WTC11 (cell line): ENCODE measurements at regions not wholly inside any gene's neighbourhood (a gene's known extent, or its start where the extent isn't known, plus 50 kb on each side); places are given as distances from the start of the nearest gene placed in this dataset.

Experiments used
- ATAC-seq: fragments of 200-7000 bp; cut with Tn5 transposase; 2 replicates; pipeline ENCODE4 v1.10.0; 2021; ENCODE audit warnings: mild to moderate bottlenecking, moderate library complexity
- CTCF ChIA-PET: fragments of 300-600 bp; sonication (Branson Sonifier 250); formaldehyde crosslinking; loops from one replicate; lab custom pipeline; 2021; ENCODE audit warnings: antibody characterized with exemption; lab: Charles Lee
- POLR2A ChIA-PET: fragments of 350-600 bp; sonication (Branson Sonifier 250); formaldehyde crosslinking; loops from one replicate; lab custom pipeline; 2021; ENCODE audit warnings: antibody characterized with exemption; lab: Charles Lee
- DNase-seq: peaks from one replicate; pipeline ENCODE4 v3.0.0; 2021; ENCODE audit warnings: low spot score
- H3K27ac Mint-ChIP-seq: 2 replicates; pipeline ENCODE4 v1.8.0; 2021; ENCODE audit warnings: mixed read lengths
- H3K27me3 Mint-ChIP-seq: 2 replicates; pipeline ENCODE4 v1.8.0; 2021; ENCODE audit warnings: low read depth, mild to moderate bottlenecking, moderate library complexity, mixed read lengths
- H3K36me3 Mint-ChIP-seq: 2 replicates; pipeline ENCODE4 v1.8.0; 2021; ENCODE audit warnings: mixed read lengths
- H3K4me1 Mint-ChIP-seq: 2 replicates; pipeline ENCODE4 v1.8.0; 2022; ENCODE audit warnings: mixed read lengths
- H3K4me3 Mint-ChIP-seq: 2 replicates; pipeline ENCODE4 v1.8.0; 2021; ENCODE audit warnings: mild to moderate bottlenecking, moderate library complexity, mixed read lengths
- H3K9me3 Mint-ChIP-seq: 2 replicates; pipeline ENCODE4 v1.8.0; 2021; ENCODE audit warnings: mixed read lengths
- ATF1 ChIP-seq: sonication (generic); formaldehyde crosslinking; IDR thresholded peaks from 2 replicates; pipeline ENCODE4 v1.8.1; 2023; ENCODE audit warnings: mild to moderate bottlenecking, moderate library complexity, missing genetic modification reagents
- CREB1 ChIP-seq: sonication (generic); formaldehyde crosslinking; IDR thresholded peaks from 2 replicates; pipeline ENCODE4 v1.8.0; 2023; ENCODE audit warnings: mild to moderate bottlenecking, missing genetic modification reagents
- FOXJ3 ChIP-seq: sonication (generic); formaldehyde crosslinking; IDR thresholded peaks from 2 replicates; pipeline ENCODE4 v1.9.0; 2021; ENCODE audit warnings: missing genetic modification reagents, mild to moderate bottlenecking, borderline replicate concordance
- FOXK1 ChIP-seq: sonication (generic); formaldehyde crosslinking; IDR thresholded peaks from 2 replicates; pipeline ENCODE4 v1.8.0; 2022; ENCODE audit warnings: mild to moderate bottlenecking, moderate library complexity, missing genetic modification reagents
- IRF2 ChIP-seq: sonication (generic); formaldehyde crosslinking; IDR thresholded peaks from 2 replicates; pipeline ENCODE4 v1.8.0; 2022; ENCODE audit warnings: low read depth, missing genetic modification reagents, borderline replicate concordance
- KAT7 ChIP-seq: sonication (generic); formaldehyde crosslinking; IDR thresholded peaks from 2 replicates; pipeline ENCODE4 v1.8.1; 2023; ENCODE audit warnings: missing genetic modification reagents, mild to moderate bottlenecking, borderline replicate concordance
- NFE2L1 ChIP-seq: sonication (generic); formaldehyde crosslinking; IDR thresholded peaks from 2 replicates; pipeline ENCODE4 v1.8.1; 2023; ENCODE audit warnings: missing genetic modification reagents
- RELA ChIP-seq: sonication (generic); formaldehyde crosslinking; IDR thresholded peaks from 2 replicates; pipeline ENCODE4 v1.8.1; 2022; ENCODE audit warnings: missing genetic modification reagents, mild to moderate bottlenecking, borderline replicate concordance
- TCF7 ChIP-seq: sonication (generic); formaldehyde crosslinking; IDR thresholded peaks from 2 replicates; pipeline ENCODE4 v1.8.0; 2022; ENCODE audit warnings: mild to moderate bottlenecking, low read depth, missing genetic modification reagents, moderate library complexity
- ZNF121 ChIP-seq: sonication (generic); formaldehyde crosslinking; IDR thresholded peaks from 2 replicates; pipeline ENCODE4 v1.8.0; 2023; ENCODE audit warnings: missing genetic modification reagents
- ZNF396 ChIP-seq: fragments of 250-450 bp; sonication (Bioruptor Pico); IDR thresholded peaks from 2 replicates; pipeline ENCODE4 v1.8.0; 2021; ENCODE audit warnings: mild to moderate bottlenecking, moderate library complexity, borderline replicate concordance
- TF ChIP-seq, protein P1 (sequence below): fragments of 250-450 bp; sonication (Bioruptor Pico); IDR thresholded peaks from 2 replicates; pipeline ENCODE4 v1.9.0; 2021; ENCODE audit warnings: mild to moderate bottlenecking, borderline replicate concordance
- TF ChIP-seq, protein P2 (sequence below): fragments of 250-450 bp; sonication (Bioruptor Pico); IDR thresholded peaks from 2 replicates; pipeline ENCODE4 v1.8.0; 2021; ENCODE audit warnings: mild to moderate bottlenecking
- TF ChIP-seq, protein P3 (sequence below): sonication (generic); formaldehyde crosslinking; IDR thresholded peaks from 2 replicates; pipeline ENCODE4 v1.8.1; 2023; ENCODE audit warnings: mild to moderate bottlenecking, missing genetic modification reagents
- TF ChIP-seq, protein P4 (sequence below): sonication (generic); formaldehyde crosslinking; IDR thresholded peaks from 2 replicates; pipeline ENCODE4 v1.8.1; 2023; ENCODE audit warnings: mild to moderate bottlenecking, missing genetic modification reagents, moderate library complexity
- TF ChIP-seq, protein P5 (sequence below): sonication (generic); formaldehyde crosslinking; IDR thresholded peaks from 2 replicates; pipeline ENCODE4 v1.8.0; 2022; ENCODE audit warnings: mild to moderate bottlenecking, missing genetic modification reagents
- TF ChIP-seq, protein P6 (sequence below): fragments of 250-450 bp; sonication (Bioruptor Pico); conservative IDR thresholded peaks from 2 replicates; pipeline ENCODE4 v1.9.0; 2021; ENCODE audit warnings: mild to moderate bottlenecking
- TF ChIP-seq, protein P7 (sequence below): sonication (generic); formaldehyde crosslinking; IDR thresholded peaks from 2 replicates; pipeline ENCODE4 v1.8.1; 2023; ENCODE audit warnings: mild to moderate bottlenecking, moderate library complexity, missing genetic modification reagents

DNA sequence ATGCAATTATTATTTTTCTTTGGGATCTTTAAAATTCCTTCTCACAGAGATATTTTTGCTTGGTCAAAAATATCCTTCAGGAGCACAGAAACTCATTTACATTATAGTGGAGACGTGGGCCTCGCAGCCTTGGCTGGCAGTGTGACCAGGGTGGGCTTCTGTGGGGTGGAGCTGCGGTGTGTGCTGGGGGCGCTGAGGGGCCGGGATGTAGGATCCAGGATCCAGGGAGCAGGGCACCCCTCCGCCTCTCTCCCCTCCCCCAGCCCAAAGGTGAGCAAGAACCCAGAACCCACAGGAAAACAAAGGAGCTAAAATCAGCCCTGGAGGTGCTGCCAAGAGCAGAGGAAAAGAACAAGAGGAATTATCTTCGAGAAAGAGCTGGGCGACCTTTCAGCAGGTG, 79.1 kb upstream of the OLFM1 start (continued):
- TF ChIP-seq, protein P1, sequence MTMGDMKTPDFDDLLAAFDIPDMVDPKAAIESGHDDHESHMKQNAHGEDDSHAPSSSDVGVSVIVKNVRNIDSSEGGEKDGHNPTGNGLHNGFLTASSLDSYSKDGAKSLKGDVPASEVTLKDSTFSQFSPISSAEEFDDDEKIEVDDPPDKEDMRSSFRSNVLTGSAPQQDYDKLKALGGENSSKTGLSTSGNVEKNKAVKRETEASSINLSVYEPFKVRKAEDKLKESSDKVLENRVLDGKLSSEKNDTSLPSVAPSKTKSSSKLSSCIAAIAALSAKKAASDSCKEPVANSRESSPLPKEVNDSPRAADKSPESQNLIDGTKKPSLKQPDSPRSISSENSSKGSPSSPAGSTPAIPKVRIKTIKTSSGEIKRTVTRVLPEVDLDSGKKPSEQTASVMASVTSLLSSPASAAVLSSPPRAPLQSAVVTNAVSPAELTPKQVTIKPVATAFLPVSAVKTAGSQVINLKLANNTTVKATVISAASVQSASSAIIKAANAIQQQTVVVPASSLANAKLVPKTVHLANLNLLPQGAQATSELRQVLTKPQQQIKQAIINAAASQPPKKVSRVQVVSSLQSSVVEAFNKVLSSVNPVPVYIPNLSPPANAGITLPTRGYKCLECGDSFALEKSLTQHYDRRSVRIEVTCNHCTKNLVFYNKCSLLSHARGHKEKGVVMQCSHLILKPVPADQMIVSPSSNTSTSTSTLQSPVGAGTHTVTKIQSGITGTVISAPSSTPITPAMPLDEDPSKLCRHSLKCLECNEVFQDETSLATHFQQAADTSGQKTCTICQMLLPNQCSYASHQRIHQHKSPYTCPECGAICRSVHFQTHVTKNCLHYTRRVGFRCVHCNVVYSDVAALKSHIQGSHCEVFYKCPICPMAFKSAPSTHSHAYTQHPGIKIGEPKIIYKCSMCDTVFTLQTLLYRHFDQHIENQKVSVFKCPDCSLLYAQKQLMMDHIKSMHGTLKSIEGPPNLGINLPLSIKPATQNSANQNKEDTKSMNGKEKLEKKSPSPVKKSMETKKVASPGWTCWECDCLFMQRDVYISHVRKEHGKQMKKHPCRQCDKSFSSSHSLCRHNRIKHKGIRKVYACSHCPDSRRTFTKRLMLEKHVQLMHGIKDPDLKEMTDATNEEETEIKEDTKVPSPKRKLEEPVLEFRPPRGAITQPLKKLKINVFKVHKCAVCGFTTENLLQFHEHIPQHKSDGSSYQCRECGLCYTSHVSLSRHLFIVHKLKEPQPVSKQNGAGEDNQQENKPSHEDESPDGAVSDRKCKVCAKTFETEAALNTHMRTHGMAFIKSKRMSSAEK (CRISPR knock-in tag) = no peak
- TF ChIP-seq ZNF396 (CRISPR knock-in tag) (no peak), RELA (no peak), ATF1 (no peak)
- TF ChIP-seq, protein P2, sequence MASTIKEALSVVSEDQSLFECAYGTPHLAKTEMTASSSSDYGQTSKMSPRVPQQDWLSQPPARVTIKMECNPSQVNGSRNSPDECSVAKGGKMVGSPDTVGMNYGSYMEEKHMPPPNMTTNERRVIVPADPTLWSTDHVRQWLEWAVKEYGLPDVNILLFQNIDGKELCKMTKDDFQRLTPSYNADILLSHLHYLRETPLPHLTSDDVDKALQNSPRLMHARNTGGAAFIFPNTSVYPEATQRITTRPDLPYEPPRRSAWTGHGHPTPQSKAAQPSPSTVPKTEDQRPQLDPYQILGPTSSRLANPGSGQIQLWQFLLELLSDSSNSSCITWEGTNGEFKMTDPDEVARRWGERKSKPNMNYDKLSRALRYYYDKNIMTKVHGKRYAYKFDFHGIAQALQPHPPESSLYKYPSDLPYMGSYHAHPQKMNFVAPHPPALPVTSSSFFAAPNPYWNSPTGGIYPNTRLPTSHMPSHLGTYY (CRISPR knock-in tag) = no peak

DNA sequence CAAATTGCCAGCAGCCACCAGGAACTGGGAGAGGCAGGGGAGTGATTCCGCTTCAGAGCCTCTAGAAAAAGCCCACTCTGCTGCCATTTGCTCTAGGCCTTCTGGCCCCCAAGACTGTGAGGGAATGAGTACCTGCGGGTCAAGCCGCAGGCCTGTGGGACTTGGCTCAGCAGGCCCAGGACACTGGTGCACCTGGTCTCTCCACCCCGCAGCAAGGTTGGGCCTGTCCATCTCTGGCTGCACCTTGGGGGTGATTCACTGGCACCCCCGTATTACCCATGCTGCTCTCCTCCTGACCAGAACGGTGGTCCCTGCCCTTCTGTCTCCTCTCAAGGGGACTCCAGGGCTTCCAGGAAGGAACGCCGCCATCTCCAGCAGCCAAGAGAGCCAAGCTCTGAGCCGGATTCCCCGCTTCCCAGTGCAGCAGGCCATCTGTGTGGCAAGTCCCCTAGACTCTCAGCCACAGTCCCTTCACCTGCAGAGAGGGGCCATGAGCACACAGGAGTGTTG, 78.4 kb upstream of the OLFM1 start:
- ATAC-seq (no peak), DNase-seq (no peak)
- Mint-ChIP-seq H3K36me3 (peaks cover 3% of the 10 kb centered on the region; the same call in 1 of the 2 replicates), H3K27me3 (no peaks in the 10 kb centered on the region), H3K4me1 (peaks cover 12% of the 10 kb centered on the region), H3K9me3 (peaks cover 10% of the 10 kb centered on the region), H3K27ac (no peak overlapping the region), H3K4me3 (no peak overlapping the region)
- CTCF ChIA-PET = interaction anchor here (0.8 to 1.1 kb wide), 2 partner anchors 231 to 311 kb away, joined by 3 to 4 read pairs; no protein-coding TSS in a partner anchor
- POLR2A ChIA-PET = no interaction called here
- TF ChIP-seq NFE2L1 (CRISPR knock-in tag) (no peak), KAT7 (CRISPR knock-in tag) (no peak), CREB1 (CRISPR knock-in tag) (no peak), FOXK1 (CRISPR knock-in tag) (no peak)
- TF ChIP-seq, protein P3, sequence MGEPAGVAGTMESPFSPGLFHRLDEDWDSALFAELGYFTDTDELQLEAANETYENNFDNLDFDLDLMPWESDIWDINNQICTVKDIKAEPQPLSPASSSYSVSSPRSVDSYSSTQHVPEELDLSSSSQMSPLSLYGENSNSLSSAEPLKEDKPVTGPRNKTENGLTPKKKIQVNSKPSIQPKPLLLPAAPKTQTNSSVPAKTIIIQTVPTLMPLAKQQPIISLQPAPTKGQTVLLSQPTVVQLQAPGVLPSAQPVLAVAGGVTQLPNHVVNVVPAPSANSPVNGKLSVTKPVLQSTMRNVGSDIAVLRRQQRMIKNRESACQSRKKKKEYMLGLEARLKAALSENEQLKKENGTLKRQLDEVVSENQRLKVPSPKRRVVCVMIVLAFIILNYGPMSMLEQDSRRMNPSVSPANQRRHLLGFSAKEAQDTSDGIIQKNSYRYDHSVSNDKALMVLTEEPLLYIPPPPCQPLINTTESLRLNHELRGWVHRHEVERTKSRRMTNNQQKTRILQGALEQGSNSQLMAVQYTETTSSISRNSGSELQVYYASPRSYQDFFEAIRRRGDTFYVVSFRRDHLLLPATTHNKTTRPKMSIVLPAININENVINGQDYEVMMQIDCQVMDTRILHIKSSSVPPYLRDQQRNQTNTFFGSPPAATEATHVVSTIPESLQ = no peak
- TF ChIP-seq, protein P4, sequence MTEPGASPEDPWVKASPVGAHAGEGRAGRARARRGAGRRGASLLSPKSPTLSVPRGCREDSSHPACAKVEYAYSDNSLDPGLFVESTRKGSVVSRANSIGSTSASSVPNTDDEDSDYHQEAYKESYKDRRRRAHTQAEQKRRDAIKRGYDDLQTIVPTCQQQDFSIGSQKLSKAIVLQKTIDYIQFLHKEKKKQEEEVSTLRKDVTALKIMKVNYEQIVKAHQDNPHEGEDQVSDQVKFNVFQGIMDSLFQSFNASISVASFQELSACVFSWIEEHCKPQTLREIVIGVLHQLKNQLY (CRISPR knock-in tag) = no peak
- TF ChIP-seq, protein P5, sequence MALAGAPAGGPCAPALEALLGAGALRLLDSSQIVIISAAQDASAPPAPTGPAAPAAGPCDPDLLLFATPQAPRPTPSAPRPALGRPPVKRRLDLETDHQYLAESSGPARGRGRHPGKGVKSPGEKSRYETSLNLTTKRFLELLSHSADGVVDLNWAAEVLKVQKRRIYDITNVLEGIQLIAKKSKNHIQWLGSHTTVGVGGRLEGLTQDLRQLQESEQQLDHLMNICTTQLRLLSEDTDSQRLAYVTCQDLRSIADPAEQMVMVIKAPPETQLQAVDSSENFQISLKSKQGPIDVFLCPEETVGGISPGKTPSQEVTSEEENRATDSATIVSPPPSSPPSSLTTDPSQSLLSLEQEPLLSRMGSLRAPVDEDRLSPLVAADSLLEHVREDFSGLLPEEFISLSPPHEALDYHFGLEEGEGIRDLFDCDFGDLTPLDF = no peak

DNA sequence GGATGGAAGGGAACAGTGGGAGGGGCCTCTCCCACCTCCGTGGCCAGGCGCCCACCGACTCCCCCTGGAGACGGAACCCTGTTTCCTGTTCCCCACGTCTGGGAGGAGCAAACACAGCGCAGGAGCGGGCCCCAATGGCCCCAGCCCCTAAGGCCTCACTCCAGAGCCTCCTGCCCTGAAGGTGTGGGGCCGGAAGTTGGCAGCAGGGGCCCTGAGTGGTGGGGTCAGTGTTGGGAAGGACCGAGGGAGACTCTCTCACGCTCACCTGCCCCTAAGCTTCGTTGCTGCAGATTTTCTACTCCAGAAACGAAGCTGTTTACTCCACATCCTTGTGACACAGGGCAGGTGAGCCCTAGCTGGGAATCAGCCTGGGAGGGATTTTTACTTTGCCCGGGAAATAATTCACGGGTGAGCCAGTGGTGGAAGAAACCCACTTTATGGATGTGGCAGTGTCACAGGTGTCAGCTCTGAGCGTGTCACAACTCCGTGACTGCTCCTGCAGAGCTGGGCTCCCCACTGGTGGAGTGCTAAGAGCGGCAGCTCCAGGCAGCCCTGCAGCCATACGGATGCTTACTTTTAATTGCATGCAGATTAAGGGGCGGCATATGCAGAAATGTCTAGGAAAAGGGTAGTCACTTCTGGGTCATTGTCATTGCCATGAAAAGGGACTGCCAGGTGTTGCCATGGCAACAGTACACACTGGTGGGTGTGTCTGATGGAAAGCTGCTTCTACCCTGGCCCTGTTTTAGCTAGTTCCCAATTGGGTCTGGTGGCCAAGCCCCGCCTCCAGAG, 77.5 kb upstream of the OLFM1 start:
- no peaks in the 10 kb centered on the region for H3K36me3 Mint-ChIP-seq
- peak; percentile 38 for ATAC-seq
- DNase-seq = no peak
- H3K4me1 Mint-ChIP-seq = peaks cover 12% of the 10 kb centered on the region
- H3K4me3 Mint-ChIP-seq = no peak overlapping the region
- no peaks in the 10 kb centered on the region for H3K27me3 Mint-ChIP-seq
- ChIA-PET CTCF (no interaction called here), POLR2A (interaction anchor here (0.6 kb wide), 1 partner anchor 79 kb away, joined by 7 read pairs; no protein-coding TSS in a partner anchor)
- no peak overlapping the region for H3K27ac Mint-ChIP-seq
- peaks cover 1% of the 10 kb centered on the region; the same call in 1 of the 2 replicates for H3K9me3 Mint-ChIP-seq
- TF ChIP-seq, protein P6, sequence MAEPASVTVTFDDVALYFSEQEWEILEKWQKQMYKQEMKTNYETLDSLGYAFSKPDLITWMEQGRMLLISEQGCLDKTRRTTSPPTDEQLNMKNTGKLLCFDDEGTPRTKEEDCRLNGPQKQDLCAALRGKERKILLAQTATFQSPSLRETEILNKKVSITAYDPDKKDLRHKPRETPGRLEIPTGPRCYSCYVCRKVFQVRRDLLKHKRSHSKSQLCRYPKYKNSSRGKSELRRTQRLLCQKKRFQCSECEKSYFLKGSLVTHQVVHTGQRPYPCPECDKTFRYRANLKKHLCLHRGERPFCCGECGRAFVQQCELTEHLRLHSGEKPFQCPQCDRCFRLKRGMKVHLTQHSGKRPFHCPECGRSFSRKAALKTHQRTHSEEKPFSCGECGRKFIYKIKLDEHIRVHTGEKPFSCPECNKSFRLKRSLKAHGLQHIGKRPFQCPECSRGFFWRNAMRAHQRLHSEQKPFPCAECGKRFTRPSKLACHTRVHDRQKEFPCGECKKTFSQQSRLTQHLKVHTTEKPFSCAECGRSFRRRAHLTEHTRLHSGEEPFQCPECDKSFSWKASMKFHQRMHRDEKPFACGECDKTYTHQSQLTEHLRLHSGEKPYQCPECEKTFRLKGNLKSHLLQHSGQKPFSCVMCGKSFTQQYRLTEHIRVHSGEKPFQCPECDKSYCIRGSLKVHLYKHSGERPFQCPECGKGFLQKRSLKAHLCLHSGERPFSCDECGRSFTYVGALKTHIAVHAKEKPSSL (CRISPR knock-in tag) = no peak
- TF ChIP-seq IRF2 (CRISPR knock-in tag) (no peak), ZNF121 (no peak), FOXJ3 (no peak), TCF7 (CRISPR knock-in tag) (no peak)
- TF ChIP-seq, protein P7, sequence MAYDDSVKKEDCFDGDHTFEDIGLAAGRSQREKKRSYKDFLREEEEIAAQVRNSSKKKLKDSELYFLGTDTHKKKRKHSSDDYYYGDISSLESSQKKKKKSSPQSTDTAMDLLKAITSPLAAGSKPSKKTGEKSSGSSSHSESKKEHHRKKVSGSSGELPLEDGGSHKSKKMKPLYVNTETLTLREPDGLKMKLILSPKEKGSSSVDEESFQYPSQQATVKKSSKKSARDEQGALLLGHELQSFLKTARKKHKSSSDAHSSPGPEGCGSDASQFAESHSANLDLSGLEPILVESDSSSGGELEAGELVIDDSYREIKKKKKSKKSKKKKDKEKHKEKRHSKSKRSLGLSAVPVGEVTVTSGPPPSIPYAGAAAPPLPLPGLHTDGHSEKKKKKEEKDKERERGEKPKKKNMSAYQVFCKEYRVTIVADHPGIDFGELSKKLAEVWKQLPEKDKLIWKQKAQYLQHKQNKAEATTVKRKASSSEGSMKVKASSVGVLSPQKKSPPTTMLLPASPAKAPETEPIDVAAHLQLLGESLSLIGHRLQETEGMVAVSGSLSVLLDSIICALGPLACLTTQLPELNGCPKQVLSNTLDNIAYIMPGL (CRISPR knock-in tag) = no peak
